Cardiac fibroblast (primary cell): ENCODE measurements at regions not wholly inside any gene's neighbourhood (a gene's known extent, or its start where the extent isn't known, plus 50 kb on each side); places are given as distances from the start of the nearest gene placed in this dataset.

Source experiments
- DNase-seq, 2 donors: peaks; one replicate each; pipeline versions ENCODE4 v3.0.0 to v3.0.0-alpha.2; 2010; ENCODE audit warnings: low read depth in 2 of 2
- H3K4me3 ChIP-seq, 2 donors: replicated peaks in 1 of 2; 1 replicate in 1 of 2; 2 replicates in 1 of 2; pipeline ENCODE4 v1.5.1; 2011; ENCODE audit warnings: low read depth in 2 of 2, low read length in 2 of 2, mild to moderate bottlenecking in 2 of 2, moderate library complexity in 1 of 2
- CTCF ChIP-seq: IDR thresholded peaks from one replicate; pipeline ENCODE4 v1.5.1; 2011; ENCODE audit warnings: low read depth, mild to moderate bottlenecking, low read length, inconsistent platforms

- DNase-seq: no peak
- no peak overlapping the region for H3K4me3 ChIP-seq
- TF ChIP-seq CTCF: no peak
Measured at GRCh38 chr6:169022079-169022478, 231.6 kb downstream of the THBS2 start.

DNA sequence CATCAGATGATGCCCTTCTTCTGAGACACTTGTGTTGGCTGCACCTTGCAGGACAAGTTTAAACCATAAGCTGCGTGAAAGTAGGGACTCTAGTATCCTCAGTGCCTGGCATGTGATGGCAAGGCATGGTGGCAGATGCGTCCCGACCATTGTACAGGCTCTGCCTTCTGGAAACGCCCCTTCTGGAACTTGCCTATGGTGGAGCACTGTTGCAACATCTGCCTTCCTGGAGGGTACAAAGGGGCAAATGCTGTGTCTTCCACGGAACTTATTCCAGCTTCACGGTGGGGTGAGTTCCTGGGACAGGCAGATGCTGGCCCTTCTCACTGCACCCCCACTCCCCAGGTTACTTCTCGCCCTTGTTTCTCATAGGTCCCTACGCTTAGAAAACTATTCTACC is 232.8 kb downstream of the THBS2 start:
- DNase-seq: no peak

GRCh38 chr6:169019727-169020491 is 233.7 kb downstream of the THBS2 start:
- no peak overlapping the region for H3K4me3 ChIP-seq
- peak; percentile 18 to 26 for DNase-seq
- peak; percentile 20 for TF ChIP-seq CTCF

More for the DNA sequence above, 232.8 kb downstream of the THBS2 start:
- no peak overlapping the region for H3K4me3 ChIP-seq
- TF ChIP-seq CTCF: no peak

GRCh38 chr6:169019111-169019510 is 234.5 kb downstream of the THBS2 start:
- no peak overlapping the region for H3K4me3 ChIP-seq
- no peak for DNase-seq
- TF ChIP-seq CTCF: no peak

DNA sequence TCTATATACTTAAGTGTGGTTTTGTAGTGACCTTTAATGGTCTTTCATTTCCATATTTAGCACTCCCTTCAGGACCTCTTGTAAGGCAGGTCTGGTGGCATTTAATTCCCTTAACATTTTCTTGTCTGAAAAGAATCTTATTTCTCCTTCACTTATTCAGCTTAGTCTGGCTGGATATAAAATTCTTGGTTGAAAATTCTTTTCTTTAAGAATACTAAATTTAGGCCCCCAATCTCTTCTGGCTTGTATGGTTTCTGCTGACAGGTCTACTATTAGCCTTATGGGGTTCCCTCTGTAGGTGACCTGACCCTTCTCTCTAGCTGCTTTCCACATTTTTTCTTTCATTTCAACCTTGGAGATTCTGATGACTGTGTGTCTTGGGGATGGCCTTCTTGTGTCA is 236.9 kb downstream of the THBS2 start:
- TF ChIP-seq CTCF: no peak
- no peak for DNase-seq
- H3K4me3 ChIP-seq: no peak overlapping the region

- no peak overlapping the region for H3K4me3 ChIP-seq
- no peak for TF ChIP-seq CTCF
- no peak for DNase-seq
Measured at GRCh38 chr6:169014211-169015197, 239.1 kb downstream of the THBS2 start.
